Iris pigment epithelial cell (primary cell): ENCODE measurements at regions not wholly inside any gene's neighbourhood (a gene's known extent, or its start where the extent isn't known, plus 50 kb on each side); places are given as distances from the start of the nearest gene placed in this dataset.

Experiments used
- DNase-seq: peaks from one replicate; pipeline ENCODE4 v3.0.0-alpha.2; 2011; ENCODE audit warnings: low read depth

GRCh38 chr1:13878021-13878420 is 178.0 kb downstream of the PRDM2 start:
- no peak for DNase-seq

- DNase-seq: no peak
These were observed 178.5 kb downstream of the PRDM2 start for GRCh38 chr1:13878451-13878850.

- no peak for DNase-seq
These were observed 181.5 kb downstream of the PRDM2 start for GRCh38 chr1:13881385-13882088.

- DNase-seq: no peak
These were observed 188.5 kb downstream of the PRDM2 start for GRCh38 chr1:13888351-13888986.

GRCh38 chr1:13889495-13889894 is 189.5 kb downstream of the PRDM2 start:
- no peak for DNase-seq

GRCh38 chr1:13890766-13891165 is 190.8 kb downstream of the PRDM2 start:
- no peak for DNase-seq

- DNase-seq: no peak
These were observed 192.2 kb downstream of the PRDM2 start for GRCh38 chr1:13892198-13892597.

- no peak for DNase-seq
These were observed 192.8 kb downstream of the PRDM2 start for GRCh38 chr1:13892671-13893325.

- DNase-seq: no peak
These were observed 193.4 kb downstream of the PRDM2 start for GRCh38 chr1:13893409-13893821.

- no peak for DNase-seq
These were observed 196.9 kb downstream of the PRDM2 start for GRCh38 chr1:13896932-13897331.

GRCh38 chr1:13898406-13898805 is 198.4 kb downstream of the PRDM2 start:
- no peak for DNase-seq

- peak; percentile 12 for DNase-seq
These were observed 199.9 kb downstream of the PRDM2 start for GRCh38 chr1:13899856-13900255.

GRCh38 chr1:13900583-13900982 is 200.6 kb downstream of the PRDM2 start:
- no peak for DNase-seq

- DNase-seq: no peak
These were observed 201.1 kb downstream of the PRDM2 start for GRCh38 chr1:13901039-13901438.

GRCh38 chr1:13901597-13901996 is 201.6 kb downstream of the PRDM2 start:
- no peak for DNase-seq

GRCh38 chr1:13908128-13908527 is 208.1 kb downstream of the PRDM2 start:
- no peak for DNase-seq

- no peak for DNase-seq
These were observed 212.0 kb downstream of the PRDM2 start for GRCh38 chr1:13911697-13912619.

- DNase-seq: no peak
These were observed 213.4 kb downstream of the PRDM2 start for GRCh38 chr1:13913396-13913795.

GRCh38 chr1:13916530-13916929 is 216.5 kb downstream of the PRDM2 start:
- DNase-seq: no peak

GRCh38 chr1:13917607-13918006 is 217.6 kb downstream of the PRDM2 start:
- DNase-seq: no peak

- no peak for DNase-seq
These were observed 218.9 kb downstream of the PRDM2 start for GRCh38 chr1:13918862-13919261.

- DNase-seq: no peak
These were observed 221.2 kb downstream of the PRDM2 start for GRCh38 chr1:13921190-13921589.
